GM13976 (cell line): ENCODE measurements at regions not wholly inside any gene's neighbourhood (a gene's known extent, or its start where the extent isn't known, plus 50 kb on each side); places are given as distances from the start of the nearest gene placed in this dataset.

Source experiments
- DNase-seq: peaks from one replicate; pipeline ENCODE4 v3.0.0; 2012; ENCODE audit warnings: low spot score
- in situ Hi-C: fragments of 300-500 bp; cut with MboI; formaldehyde crosslinking; loops from one replicate; pipeline ENCODE4 v1.12.0; 2022; ENCODE audit warnings: low sequenced_read_pairs, mixed read lengths, inconsistent platforms; ENCODE audit not compliant: unreplicated experiment
- TF ChIP-seq, protein P1 (sequence below): IDR thresholded peaks from 2 replicates; pipeline ENCODE4 v1.5.1; 2012; ENCODE audit warnings: borderline replicate concordance, mild to moderate bottlenecking; ENCODE audit not compliant: insufficient read depth; ENCODE audit errors: extremely low read depth, missing control alignments, control extremely low read depth

DNA sequence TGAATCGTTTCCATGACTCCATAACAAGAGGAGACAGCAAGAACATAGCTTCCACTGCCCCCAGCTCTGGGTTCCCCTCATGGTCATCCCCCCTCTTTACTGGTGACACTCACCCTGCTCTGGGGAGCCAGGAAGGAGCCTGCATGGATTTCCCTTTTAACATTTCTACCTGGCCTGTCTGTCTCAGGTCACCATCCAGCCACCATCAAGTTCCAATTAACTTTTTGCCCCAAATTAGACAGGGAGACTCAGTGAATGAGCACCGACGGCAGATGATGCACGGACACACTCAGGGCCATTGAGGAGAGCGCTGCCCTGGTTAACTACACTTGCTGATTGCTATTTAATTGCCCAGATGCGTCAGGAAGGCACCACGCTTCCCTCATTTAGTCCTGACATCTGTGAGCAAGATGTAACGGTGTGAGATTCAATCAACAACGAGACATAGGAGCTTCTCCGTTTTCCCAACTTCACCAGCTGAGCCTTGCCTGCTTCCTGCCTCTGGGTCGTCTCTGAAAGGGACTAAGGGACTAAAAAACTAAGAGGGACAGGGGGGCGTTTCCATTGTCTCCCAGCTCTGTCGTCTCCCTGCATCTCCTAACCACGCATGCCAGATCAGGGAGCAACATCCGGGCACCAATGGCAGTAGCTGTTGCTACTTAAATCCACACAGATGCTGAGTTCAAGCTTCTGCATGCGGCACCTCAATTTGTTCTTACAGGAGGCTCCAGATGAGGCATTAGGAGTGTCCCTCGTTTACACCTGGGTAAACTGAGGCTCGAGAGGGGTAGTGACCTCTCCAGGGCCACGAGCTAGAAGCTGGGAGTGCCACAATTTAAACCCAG lies 426.7 kb downstream of the NPHP4 start:
- TF ChIP-seq, protein P1, sequence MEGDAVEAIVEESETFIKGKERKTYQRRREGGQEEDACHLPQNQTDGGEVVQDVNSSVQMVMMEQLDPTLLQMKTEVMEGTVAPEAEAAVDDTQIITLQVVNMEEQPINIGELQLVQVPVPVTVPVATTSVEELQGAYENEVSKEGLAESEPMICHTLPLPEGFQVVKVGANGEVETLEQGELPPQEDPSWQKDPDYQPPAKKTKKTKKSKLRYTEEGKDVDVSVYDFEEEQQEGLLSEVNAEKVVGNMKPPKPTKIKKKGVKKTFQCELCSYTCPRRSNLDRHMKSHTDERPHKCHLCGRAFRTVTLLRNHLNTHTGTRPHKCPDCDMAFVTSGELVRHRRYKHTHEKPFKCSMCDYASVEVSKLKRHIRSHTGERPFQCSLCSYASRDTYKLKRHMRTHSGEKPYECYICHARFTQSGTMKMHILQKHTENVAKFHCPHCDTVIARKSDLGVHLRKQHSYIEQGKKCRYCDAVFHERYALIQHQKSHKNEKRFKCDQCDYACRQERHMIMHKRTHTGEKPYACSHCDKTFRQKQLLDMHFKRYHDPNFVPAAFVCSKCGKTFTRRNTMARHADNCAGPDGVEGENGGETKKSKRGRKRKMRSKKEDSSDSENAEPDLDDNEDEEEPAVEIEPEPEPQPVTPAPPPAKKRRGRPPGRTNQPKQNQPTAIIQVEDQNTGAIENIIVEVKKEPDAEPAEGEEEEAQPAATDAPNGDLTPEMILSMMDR = no peak

DNA sequence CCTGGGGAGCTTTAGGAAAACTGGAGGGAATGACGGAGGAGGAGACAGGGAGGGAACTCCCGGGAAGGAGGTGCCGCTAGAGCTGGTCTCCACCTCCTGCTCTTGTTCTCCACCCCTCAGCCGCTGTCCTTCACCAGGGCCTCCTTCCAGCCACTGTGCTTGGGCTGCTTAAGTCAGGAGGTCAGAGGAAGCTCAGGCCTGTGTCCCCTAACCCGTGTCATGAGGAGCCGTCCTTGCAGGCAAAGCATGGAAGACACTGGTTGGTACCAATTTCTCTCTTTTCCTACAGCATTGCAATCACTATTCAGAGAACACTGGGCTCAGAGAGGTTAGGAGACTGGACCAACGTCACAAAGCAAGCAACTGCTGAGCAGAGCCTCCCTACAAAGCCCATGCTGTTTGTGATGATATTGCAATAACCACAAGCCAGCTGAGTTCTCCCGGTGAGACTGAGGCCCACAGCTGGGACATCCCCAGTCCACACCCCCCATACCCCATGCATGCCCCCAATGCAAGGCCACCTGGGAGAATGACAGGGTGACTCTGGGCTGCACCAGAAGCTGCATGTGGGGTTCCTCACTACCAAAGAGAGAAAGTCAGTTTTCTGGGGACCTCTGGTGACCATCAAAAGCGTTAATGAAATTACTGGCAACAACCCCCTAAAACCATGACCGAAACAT lies 427.5 kb downstream of the NPHP4 start:
- in situ Hi-C loops = no loop called here
- TF ChIP-seq, protein P1 = no peak
- DNase-seq = no peak

More for the DNA sequence above, 426.7 kb downstream of the NPHP4 start:
- in situ Hi-C loops = no loop called here
- no peak for DNase-seq

DNA sequence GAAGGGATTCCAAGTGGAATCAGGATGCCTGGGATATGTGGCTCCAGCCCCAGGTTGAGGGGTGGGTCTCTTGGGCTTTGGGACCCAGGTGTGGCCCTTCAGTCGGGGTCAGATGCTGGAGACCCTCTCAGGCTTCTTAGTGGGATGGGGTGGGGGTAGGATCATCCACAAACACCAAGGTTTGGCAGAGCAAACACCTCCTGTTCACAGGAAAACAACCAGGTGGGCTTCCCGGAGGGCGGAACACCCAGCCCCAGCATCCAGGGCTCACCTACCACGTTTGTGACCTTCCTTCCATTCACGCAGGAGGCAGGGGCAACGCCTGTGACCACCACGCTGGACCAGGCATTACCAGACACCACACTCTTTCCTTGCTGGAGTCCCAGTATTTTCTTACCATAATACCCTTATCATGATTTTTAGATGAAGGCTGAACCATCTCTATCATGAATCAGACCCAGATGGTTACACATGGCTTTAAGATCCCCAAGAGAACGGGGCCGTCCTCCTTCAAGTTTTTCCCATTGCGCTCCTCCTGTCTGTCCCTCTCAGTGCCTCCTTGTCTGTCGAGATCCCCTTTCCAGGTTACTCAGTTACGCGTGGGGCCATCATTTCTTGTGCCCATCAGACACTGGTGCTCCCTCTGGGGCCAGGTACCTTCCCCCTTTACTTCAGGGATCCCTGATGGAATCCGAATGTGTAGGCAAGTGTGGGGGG lies 428.2 kb downstream of the NPHP4 start:
- in situ Hi-C loops = no loop called here
- DNase-seq = no peak
- TF ChIP-seq, protein P1 = no peak

DNA sequence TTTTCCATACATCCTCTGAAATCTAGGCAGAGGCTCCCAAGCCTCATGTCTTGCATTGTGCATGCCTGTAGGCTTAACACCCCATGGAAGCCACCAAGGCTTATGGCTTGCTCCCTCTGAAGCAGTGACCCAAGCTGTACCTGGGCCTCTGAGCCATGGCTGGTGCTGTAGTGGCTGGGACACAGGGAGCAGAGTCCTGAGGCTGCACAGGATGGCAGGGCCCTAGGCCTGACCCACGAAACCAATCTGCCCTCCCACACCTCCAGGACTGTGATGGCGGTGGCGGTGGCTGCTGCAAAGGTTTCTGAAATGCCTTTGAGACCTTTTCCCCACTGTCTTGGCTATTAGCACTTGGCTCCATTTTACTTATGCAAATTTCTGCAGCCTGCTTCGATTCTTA lies 429.5 kb downstream of the NPHP4 start:
- in situ Hi-C loops = no loop called here
- no peak for DNase-seq
- TF ChIP-seq, protein P1 = no peak

DNA sequence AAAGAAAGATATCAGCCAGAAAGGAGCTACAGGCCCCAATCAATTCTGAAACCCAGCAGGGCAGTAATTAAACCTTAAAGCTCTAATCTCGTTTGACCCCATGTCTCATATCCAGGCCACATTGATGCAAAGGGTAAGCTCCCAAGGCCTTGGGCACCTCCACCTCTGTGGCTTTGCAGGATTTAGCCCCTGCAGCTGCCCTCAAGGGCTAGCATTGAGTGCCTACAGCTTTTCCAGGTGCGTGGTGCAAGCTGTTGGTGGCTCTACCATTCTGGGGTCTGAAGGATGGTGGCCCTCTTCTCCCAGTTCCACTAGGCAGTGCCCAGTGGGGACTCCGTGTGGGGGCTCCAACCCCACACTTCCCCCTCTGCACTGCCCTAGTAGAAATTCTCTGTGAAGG lies 429.9 kb downstream of the NPHP4 start:
- no peak for DNase-seq
- TF ChIP-seq, protein P1 = no peak
- in situ Hi-C loops = no loop called here

DNA sequence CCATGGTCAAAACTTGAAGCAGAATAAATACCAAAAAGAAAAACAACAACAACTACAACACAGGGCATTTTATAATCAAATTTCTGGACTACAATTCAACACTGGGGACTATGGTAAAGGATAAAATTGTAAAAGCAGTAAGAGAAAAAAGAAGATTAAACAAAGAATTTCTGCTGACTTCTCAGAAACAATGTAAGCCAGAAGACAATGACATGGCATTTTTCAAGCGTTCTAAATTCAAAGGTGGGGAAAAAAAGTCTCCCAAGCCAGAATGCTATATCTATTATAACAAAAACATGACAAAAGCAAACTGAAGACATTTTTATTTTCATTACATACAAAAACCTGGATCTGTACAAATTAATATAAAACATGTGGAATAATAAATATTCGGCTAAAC lies 433.1 kb downstream of the NPHP4 start:
- TF ChIP-seq, protein P1 = no peak
- no peak for DNase-seq
- in situ Hi-C loops = no loop called here
